ENCODE measurements at regions not wholly inside any gene's neighbourhood (a gene's known extent, or its start where the extent isn't known, plus 50 kb on each side); places are given as distances from the start of the nearest gene placed in this dataset.

- no peaks in the 10 kb centered on the region for H3K27me3 ChIP-seq (ENCODE audit: insufficient read depth, low read depth, low read length)
- no peak overlapping the region for H3K4me3 ChIP-seq (ENCODE audit: low read length)
- no peak overlapping the region for H3K27ac ChIP-seq (ENCODE audit: low read length)
- no peak overlapping the region for H3K9ac ChIP-seq (ENCODE audit: low read length)
- H3K4me2 ChIP-seq (ENCODE audit: low read length): no peak overlapping the region
- TF ChIP-seq, protein P1, sequence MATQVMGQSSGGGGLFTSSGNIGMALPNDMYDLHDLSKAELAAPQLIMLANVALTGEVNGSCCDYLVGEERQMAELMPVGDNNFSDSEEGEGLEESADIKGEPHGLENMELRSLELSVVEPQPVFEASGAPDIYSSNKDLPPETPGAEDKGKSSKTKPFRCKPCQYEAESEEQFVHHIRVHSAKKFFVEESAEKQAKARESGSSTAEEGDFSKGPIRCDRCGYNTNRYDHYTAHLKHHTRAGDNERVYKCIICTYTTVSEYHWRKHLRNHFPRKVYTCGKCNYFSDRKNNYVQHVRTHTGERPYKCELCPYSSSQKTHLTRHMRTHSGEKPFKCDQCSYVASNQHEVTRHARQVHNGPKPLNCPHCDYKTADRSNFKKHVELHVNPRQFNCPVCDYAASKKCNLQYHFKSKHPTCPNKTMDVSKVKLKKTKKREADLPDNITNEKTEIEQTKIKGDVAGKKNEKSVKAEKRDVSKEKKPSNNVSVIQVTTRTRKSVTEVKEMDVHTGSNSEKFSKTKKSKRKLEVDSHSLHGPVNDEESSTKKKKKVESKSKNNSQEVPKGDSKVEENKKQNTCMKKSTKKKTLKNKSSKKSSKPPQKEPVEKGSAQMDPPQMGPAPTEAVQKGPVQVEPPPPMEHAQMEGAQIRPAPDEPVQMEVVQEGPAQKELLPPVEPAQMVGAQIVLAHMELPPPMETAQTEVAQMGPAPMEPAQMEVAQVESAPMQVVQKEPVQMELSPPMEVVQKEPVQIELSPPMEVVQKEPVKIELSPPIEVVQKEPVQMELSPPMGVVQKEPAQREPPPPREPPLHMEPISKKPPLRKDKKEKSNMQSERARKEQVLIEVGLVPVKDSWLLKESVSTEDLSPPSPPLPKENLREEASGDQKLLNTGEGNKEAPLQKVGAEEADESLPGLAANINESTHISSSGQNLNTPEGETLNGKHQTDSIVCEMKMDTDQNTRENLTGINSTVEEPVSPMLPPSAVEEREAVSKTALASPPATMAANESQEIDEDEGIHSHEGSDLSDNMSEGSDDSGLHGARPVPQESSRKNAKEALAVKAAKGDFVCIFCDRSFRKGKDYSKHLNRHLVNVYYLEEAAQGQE (IDR thresholded peaks at IDR 0.05; ENCODE audit: borderline replicate concordance): no peak
- TF ChIP-seq EP300 (conservative IDR thresholded peaks at IDR 0.05; ENCODE audit: poor library complexity, severe bottlenecking): no peak
- TF ChIP-seq, protein P2, sequence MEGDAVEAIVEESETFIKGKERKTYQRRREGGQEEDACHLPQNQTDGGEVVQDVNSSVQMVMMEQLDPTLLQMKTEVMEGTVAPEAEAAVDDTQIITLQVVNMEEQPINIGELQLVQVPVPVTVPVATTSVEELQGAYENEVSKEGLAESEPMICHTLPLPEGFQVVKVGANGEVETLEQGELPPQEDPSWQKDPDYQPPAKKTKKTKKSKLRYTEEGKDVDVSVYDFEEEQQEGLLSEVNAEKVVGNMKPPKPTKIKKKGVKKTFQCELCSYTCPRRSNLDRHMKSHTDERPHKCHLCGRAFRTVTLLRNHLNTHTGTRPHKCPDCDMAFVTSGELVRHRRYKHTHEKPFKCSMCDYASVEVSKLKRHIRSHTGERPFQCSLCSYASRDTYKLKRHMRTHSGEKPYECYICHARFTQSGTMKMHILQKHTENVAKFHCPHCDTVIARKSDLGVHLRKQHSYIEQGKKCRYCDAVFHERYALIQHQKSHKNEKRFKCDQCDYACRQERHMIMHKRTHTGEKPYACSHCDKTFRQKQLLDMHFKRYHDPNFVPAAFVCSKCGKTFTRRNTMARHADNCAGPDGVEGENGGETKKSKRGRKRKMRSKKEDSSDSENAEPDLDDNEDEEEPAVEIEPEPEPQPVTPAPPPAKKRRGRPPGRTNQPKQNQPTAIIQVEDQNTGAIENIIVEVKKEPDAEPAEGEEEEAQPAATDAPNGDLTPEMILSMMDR (IDR thresholded peaks at IDR 0.05; ENCODE audit: poor library complexity, severe bottlenecking): no peak
- no peak for TF ChIP-seq RAD21 (conservative IDR thresholded peaks at IDR 0.05)
- TF ChIP-seq MXI1 (conservative IDR thresholded peaks at IDR 0.05; ENCODE audit: poor library complexity, severe bottlenecking): no peak
- TF ChIP-seq EZH2 (IDR thresholded peaks at IDR 0.05; ENCODE audit: borderline replicate concordance, insufficient read depth, low read length, poor library complexity, severe bottlenecking): no peak
- TF ChIP-seq POLR2AphosphoS5 (IDR thresholded peaks at IDR 0.05): no peak
- TF ChIP-seq SMC3 (conservative IDR thresholded peaks at IDR 0.05; ENCODE audit: poor library complexity): no peak
- no peak for TF ChIP-seq TAF1 (IDR thresholded peaks at IDR 0.05; ENCODE audit: low read depth)
- H3K36me3 ChIP-seq (ENCODE audit: insufficient read depth, low read length): no peaks in the 10 kb centered on the region
- no peak overlapping the region for H2AFZ ChIP-seq (ENCODE audit: low read depth, low read length)
- no peaks in the 10 kb centered on the region for H3F3A ChIP-seq (ENCODE audit: insufficient read depth, low read length, poor library complexity, severe bottlenecking)
- H3K9me2 ChIP-seq (ENCODE audit: insufficient read depth, low read length): no peaks in the 10 kb centered on the region
- H3K79me2 ChIP-seq (replicated peaks; ENCODE audit: insufficient read depth, low read length): no peaks in the 10 kb centered on the region
- H4K20me1 ChIP-seq (ENCODE audit: insufficient read depth): no peaks in the 10 kb centered on the region
- no peaks in the 10 kb centered on the region for H3K9me3 ChIP-seq (ENCODE audit: low read length)
Observed at GRCh38 chr12:63238892-63239291, 87.9 kb upstream of the AVPR1A start.

DNA sequence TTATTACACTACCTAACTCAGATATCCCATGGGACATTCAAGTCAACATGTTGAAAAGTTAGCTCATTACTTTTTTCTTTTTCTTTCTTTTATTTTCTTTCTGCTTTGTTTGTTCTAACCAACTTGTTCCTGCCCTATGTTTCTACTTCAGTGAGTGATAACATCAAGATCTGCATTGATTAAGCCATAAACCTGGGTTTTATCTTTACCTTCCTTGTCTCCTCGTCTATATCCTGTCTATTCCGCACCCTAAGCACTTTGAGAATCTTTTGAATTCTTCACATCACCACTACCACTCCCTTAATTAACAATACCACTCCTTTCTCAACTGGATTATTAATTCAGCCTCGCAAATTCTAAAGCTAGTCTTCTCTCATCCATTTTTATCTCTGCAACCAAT lies 81.9 kb upstream of the AVPR1A start:
- Histone ChIP-seq H3K9me3 (ENCODE audit: low read length) (no peaks in the 10 kb centered on the region), H3F3A (ENCODE audit: insufficient read depth, low read length, poor library complexity, severe bottlenecking) (no peaks in the 10 kb centered on the region), H2AFZ (ENCODE audit: low read depth, low read length) (no peak overlapping the region), H3K27me3 (ENCODE audit: insufficient read depth, low read depth, low read length) (no peaks in the 10 kb centered on the region), H4K20me1 (ENCODE audit: insufficient read depth) (no peaks in the 10 kb centered on the region), H3K79me2 (replicated peaks; ENCODE audit: insufficient read depth, low read length) (no peaks in the 10 kb centered on the region), H3K4me2 (ENCODE audit: low read length) (no peak overlapping the region), H3K27ac (ENCODE audit: low read length) (no peak overlapping the region), H3K9ac (ENCODE audit: low read length) (no peak overlapping the region), H3K36me3 (ENCODE audit: insufficient read depth, low read length) (no peaks in the 10 kb centered on the region), H3K9me2 (ENCODE audit: insufficient read depth, low read length) (no peaks in the 10 kb centered on the region), H3K4me3 (ENCODE audit: low read length) (no peak overlapping the region)
- TF ChIP-seq EZH2 (IDR thresholded peaks at IDR 0.05; ENCODE audit: borderline replicate concordance, insufficient read depth, low read length, poor library complexity, severe bottlenecking) (no peak), TAF1 (IDR thresholded peaks at IDR 0.05; ENCODE audit: low read depth) (no peak), RAD21 (conservative IDR thresholded peaks at IDR 0.05) (no peak)
- TF ChIP-seq, protein P2 (IDR thresholded peaks at IDR 0.05; ENCODE audit: poor library complexity, severe bottlenecking): no peak

Measured in neural cell (in vitro differentiated cells).